DOHH2 (cell line): ENCODE measurements at regions not wholly inside any gene's neighbourhood (a gene's known extent, or its start where the extent isn't known, plus 50 kb on each side); places are given as distances from the start of the nearest gene placed in this dataset.

ENCODE experiments used
- H3F3A ChIP-seq: fragments of 200-600 bp; sonication (generic), shearing (Covaris generic); 2 replicates; pipeline ENCODE4 v1.6.0; 2016; ENCODE audit warnings: antibody characterized with exemption, mild to moderate bottlenecking; ENCODE audit not compliant: control insufficient read depth, insufficient read depth
- H3K27ac ChIP-seq: fragments of 200-600 bp; sonication (generic); 2 replicates; pipeline ENCODE4 v1.5.1; 2014; ENCODE audit warnings: low read depth, mild to moderate bottlenecking, low read length, moderate library complexity
- H3K27me3 ChIP-seq: fragments of 200-600 bp; sonication (generic); 2 replicates; pipeline ENCODE4 v1.6.1; 2014; ENCODE audit warnings: mild to moderate bottlenecking, low read length, mixed read lengths; ENCODE audit not compliant: control insufficient read depth
- H3K36me3 ChIP-seq: fragments of 200-600 bp; sonication (generic); 2 replicates; pipeline ENCODE4 v1.6.1; 2014; ENCODE audit warnings: mild to moderate bottlenecking, low read length, moderate library complexity, mixed read lengths; ENCODE audit not compliant: control insufficient read depth
- H3K4me1 ChIP-seq: fragments of 200-600 bp; sonication (generic); 2 replicates; pipeline ENCODE4 v1.6.1; 2014; ENCODE audit warnings: mild to moderate bottlenecking, low read length, mixed read lengths; ENCODE audit not compliant: control insufficient read depth
- H3K4me2 ChIP-seq: fragments of 200-600 bp; sonication (generic); 2 replicates; pipeline ENCODE4 v1.6.0; 2014; ENCODE audit warnings: mild to moderate bottlenecking, low read length, moderate library complexity
- H3K4me3 ChIP-seq: fragments of 200-600 bp; sonication (generic); 2 replicates; pipeline ENCODE4 v1.5.1; 2014; ENCODE audit warnings: mild to moderate bottlenecking, low read length, mixed read lengths
- H3K79me2 ChIP-seq: fragments of 200-600 bp; sonication (generic); 2 replicates; pipeline ENCODE4 v1.6.1; 2014; ENCODE audit warnings: mild to moderate bottlenecking, low read length, mixed read lengths; ENCODE audit not compliant: control insufficient read depth
- H3K9me2 ChIP-seq: fragments of 200-600 bp; sonication (generic); replicated peaks from 2 replicates; pipeline ENCODE4 v1.6.1; 2014; ENCODE audit warnings: mild to moderate bottlenecking, low read length, mixed read lengths; ENCODE audit not compliant: control insufficient read depth
- H3K9me3 ChIP-seq: fragments of 200-600 bp; sonication (generic); 2 replicates; pipeline ENCODE4 v1.6.1; 2014; ENCODE audit warnings: antibody characterized with exemption, low read length, mixed read lengths; ENCODE audit not compliant: control insufficient read depth, insufficient read depth
- H4K20me1 ChIP-seq: fragments of 200-600 bp; sonication (generic); 2 replicates; pipeline ENCODE4 v1.6.0; 2014; ENCODE audit warnings: low read depth, mild to moderate bottlenecking, antibody characterized with exemption, low read length, moderate library complexity; ENCODE audit not compliant: control insufficient read depth, insufficient read depth
- EZH2phosphoT487 ChIP-seq: fragments of 200-600 bp; sonication (generic); IDR thresholded peaks from 2 replicates; pipeline ENCODE4 v1.6.1; 2017; ENCODE audit warnings: borderline replicate concordance, mild to moderate bottlenecking, antibody characterized with exemption, low read length, moderate library complexity, mixed read lengths
- TF ChIP-seq, protein P1 (sequence below): fragments of 200-600 bp; sonication (generic); IDR thresholded peaks from one replicate; pipeline ENCODE4 v1.5.1; 2014; ENCODE audit warnings: antibody characterized with exemption, mild to moderate bottlenecking, low read depth, low read length; ENCODE audit not compliant: poor library complexity, severe bottlenecking

DNA sequence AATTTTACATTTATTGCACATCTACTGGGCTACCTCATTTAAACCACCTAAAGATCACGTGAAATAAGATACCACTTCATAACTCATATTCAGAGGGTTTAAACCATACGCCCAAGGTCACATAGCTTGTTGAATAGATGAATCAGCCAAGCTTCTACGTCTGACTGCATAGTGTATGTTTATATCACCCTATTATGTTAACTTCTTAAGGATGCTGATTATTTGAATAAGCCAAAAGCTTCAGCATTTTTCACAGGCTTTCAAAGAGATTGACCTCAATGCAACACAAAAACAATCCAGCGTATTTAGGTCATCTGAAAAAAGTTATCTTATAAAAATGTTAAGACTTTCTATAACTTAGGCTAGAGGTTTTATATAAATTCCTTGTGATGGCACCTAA is 373.8 kb downstream of the TGFB2 start:
- H3F3A ChIP-seq: no peaks in the 10 kb centered on the region
- H3K9me3 ChIP-seq: no peaks in the 10 kb centered on the region

DNA sequence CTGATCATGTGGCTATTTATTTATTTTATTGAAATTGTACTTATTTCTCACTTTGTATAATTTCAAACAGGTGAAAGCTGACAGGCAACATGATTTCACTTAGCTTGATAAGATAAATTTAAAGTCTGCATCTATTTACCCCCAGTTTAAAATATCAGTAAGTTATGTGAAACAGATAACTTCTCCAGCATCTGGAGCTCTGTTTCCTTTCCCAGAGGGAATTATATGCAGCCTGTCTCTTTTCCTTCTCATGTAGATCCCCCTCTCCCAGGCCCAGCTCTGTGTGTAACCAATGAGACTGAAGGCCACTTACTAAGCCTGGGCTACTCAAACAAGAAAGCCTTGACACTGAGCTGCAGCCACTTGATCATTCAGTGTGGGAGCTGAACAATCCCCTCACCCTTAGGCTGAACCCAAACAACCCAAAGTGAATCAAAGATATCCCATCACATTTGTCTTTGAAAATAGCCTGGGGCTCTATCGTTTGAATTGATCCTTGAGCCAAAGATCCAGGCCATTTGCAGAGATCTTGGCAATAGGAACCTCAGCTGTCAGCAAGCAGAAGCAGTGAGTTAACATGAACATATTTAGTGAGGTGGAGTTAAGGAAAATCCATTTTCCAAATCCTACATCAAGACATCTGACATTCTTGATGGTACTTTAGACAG is 383.9 kb downstream of the TGFB2 start:
- Histone ChIP-seq H3K9me3 (no peaks in the 10 kb centered on the region), H3K4me2 (no peak overlapping the region), H3K79me2 (no peaks in the 10 kb centered on the region), H3K9me2 (no peaks in the 10 kb centered on the region), H3K27ac (no peak overlapping the region), H3K27me3 (no peaks in the 10 kb centered on the region), H4K20me1 (no peaks in the 10 kb centered on the region), H3K4me1 (no peaks in the 10 kb centered on the region), H3K4me3 (no peak overlapping the region), H3K36me3 (no peaks in the 10 kb centered on the region), H3F3A (no peaks in the 10 kb centered on the region)
- no peak for TF ChIP-seq EZH2phosphoT487
- TF ChIP-seq, protein P1, sequence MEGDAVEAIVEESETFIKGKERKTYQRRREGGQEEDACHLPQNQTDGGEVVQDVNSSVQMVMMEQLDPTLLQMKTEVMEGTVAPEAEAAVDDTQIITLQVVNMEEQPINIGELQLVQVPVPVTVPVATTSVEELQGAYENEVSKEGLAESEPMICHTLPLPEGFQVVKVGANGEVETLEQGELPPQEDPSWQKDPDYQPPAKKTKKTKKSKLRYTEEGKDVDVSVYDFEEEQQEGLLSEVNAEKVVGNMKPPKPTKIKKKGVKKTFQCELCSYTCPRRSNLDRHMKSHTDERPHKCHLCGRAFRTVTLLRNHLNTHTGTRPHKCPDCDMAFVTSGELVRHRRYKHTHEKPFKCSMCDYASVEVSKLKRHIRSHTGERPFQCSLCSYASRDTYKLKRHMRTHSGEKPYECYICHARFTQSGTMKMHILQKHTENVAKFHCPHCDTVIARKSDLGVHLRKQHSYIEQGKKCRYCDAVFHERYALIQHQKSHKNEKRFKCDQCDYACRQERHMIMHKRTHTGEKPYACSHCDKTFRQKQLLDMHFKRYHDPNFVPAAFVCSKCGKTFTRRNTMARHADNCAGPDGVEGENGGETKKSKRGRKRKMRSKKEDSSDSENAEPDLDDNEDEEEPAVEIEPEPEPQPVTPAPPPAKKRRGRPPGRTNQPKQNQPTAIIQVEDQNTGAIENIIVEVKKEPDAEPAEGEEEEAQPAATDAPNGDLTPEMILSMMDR: no peak

More for the DNA sequence above, 373.8 kb downstream of the TGFB2 start:
- no peak for TF ChIP-seq EZH2phosphoT487
- TF ChIP-seq, protein P1: no peak
- no peaks in the 10 kb centered on the region for H3K79me2 ChIP-seq
- H4K20me1 ChIP-seq: no peaks in the 10 kb centered on the region
- H3K4me3 ChIP-seq: no peak overlapping the region
- H3K9me2 ChIP-seq: no peaks in the 10 kb centered on the region
- H3K27ac ChIP-seq: no peak overlapping the region
- no peaks in the 10 kb centered on the region for H3K27me3 ChIP-seq
- no peak overlapping the region for H3K4me2 ChIP-seq
- no peaks in the 10 kb centered on the region for H3K36me3 ChIP-seq
- H3K4me1 ChIP-seq: no peaks in the 10 kb centered on the region

DNA sequence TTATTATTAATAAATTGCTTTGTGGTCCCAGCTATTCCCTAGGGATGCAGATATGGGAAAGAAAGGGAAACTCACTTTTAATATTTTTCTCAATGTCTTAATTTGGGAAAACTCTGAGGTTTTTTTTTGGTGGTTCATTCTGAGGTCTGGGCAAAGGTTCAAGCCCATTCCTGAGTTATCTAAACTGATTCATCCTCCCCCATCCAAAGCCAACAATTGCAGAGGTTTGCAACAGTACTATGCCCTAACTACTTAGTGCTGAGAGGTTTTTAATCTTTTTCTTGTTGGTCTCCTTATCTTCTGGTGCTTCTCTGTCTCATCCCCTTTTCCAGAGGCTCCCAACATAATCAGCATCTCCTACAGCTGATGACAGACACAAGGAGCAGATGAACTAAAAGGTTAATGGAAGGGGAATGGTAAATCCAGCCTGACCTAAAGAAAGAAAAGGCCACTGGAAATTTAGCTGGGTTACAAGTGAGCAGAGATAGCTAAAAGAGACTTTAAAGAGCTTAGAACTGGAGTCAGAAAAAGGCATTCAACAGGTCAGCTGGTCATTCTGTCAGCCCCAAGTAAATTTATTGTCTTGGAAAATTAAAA is 390.4 kb downstream of the TGFB2 start:
- no peak overlapping the region for H3K27ac ChIP-seq
- no peaks in the 10 kb centered on the region for H3K27me3 ChIP-seq

More for the DNA sequence above, 390.4 kb downstream of the TGFB2 start:
- Histone ChIP-seq H3K9me2 (no peaks in the 10 kb centered on the region; the same call in 1 of the 2 replicates), H3K9me3 (no peaks in the 10 kb centered on the region), H3K4me3 (no peak overlapping the region), H3K4me2 (no peak overlapping the region), H3K79me2 (no peaks in the 10 kb centered on the region), H3K4me1 (no peaks in the 10 kb centered on the region), H3F3A (no peaks in the 10 kb centered on the region), H4K20me1 (no peaks in the 10 kb centered on the region), H3K36me3 (no peaks in the 10 kb centered on the region)
- TF ChIP-seq, protein P1: no peak
- no peak for TF ChIP-seq EZH2phosphoT487
